ENCODE measurements at regions not wholly inside any gene's neighbourhood (a gene's known extent, or its start where the extent isn't known, plus 50 kb on each side); places are given as distances from the start of the nearest gene placed in this dataset.
"Not testable (repeated sequence)": the region's sequence is repeated elsewhere in the genome, so short reads cannot be mapped to it uniquely, and the experiment has no call there.

DNA sequence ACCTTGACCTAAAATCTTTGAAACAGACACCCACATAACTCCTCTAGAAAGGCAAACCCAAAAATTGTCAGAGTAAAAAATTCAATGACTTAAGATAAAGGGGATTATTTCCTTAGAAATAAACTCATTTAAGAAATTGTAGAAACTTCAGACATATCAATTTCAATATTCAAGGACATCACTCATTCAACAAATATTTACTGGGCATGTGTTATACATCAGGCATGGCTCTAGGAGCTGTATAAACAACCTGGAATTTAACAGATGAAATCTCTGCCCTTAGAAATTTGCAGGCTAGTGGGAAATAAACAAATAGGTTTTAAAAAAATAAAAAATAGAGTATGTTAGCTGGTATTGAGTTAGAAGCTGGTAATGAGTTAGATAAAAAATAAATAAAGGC, 84.0 kb upstream of the LSM14A start:
- TF ChIP-seq, protein P1, sequence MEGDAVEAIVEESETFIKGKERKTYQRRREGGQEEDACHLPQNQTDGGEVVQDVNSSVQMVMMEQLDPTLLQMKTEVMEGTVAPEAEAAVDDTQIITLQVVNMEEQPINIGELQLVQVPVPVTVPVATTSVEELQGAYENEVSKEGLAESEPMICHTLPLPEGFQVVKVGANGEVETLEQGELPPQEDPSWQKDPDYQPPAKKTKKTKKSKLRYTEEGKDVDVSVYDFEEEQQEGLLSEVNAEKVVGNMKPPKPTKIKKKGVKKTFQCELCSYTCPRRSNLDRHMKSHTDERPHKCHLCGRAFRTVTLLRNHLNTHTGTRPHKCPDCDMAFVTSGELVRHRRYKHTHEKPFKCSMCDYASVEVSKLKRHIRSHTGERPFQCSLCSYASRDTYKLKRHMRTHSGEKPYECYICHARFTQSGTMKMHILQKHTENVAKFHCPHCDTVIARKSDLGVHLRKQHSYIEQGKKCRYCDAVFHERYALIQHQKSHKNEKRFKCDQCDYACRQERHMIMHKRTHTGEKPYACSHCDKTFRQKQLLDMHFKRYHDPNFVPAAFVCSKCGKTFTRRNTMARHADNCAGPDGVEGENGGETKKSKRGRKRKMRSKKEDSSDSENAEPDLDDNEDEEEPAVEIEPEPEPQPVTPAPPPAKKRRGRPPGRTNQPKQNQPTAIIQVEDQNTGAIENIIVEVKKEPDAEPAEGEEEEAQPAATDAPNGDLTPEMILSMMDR (IDR thresholded peaks at IDR 0.05; ENCODE audit: low read depth, low read length) = no peak

GRCh38 chr19:34089566-34089965, 82.7 kb upstream of the LSM14A start:
- TF ChIP-seq, protein P1 (IDR thresholded peaks at IDR 0.05; ENCODE audit: low read depth, low read length) = no peak

More for the DNA sequence above, 84.0 kb upstream of the LSM14A start:
- DNase-seq (ENCODE audit: extremely low read depth, low read depth) = no peak

GRCh38 chr19:34094960-34095359, 77.3 kb upstream of the LSM14A start:
- TF ChIP-seq, protein P1 (IDR thresholded peaks at IDR 0.05; ENCODE audit: low read depth, low read length) = no peak
- no peak for DNase-seq (ENCODE audit: extremely low read depth, low read depth)

More at GRCh38 chr19:34089566-34089965, 82.7 kb upstream of the LSM14A start:
- DNase-seq (ENCODE audit: extremely low read depth, low read depth) = no peak

DNA sequence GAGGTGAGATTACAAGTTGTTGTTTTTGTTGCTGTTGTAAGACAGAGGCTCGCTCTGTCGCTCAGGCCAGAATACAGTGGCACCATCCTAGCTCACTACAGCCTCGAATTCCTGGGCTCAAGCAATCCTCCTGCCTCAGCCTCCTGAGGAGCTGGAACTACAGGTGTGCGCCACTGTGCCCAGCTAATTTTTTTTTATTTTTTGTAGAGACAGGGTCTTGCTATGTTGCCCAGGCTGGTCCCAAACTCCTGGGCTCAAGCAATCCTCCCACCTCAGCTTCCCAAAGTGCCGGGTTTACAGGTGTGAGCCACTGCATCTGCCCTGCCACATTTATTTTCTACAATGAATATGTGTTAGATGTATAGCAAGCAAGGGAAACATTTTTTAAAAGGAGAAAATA, 76.9 kb upstream of the LSM14A start:
- not testable (repeated sequence) for DNase-seq (ENCODE audit: extremely low read depth, low read depth)

- no peak for DNase-seq (ENCODE audit: extremely low read depth, low read depth)
- TF ChIP-seq, protein P1 (IDR thresholded peaks at IDR 0.05; ENCODE audit: low read depth, low read length) = peak; percentile 41
Observed at GRCh38 chr19:34096020-34096915, 76.0 kb upstream of the LSM14A start.

- TF ChIP-seq, protein P1 (IDR thresholded peaks at IDR 0.05; ENCODE audit: low read depth, low read length) = no peak
- no peak for DNase-seq (ENCODE audit: extremely low read depth, low read depth)
Observed at GRCh38 chr19:34104096-34104495, 68.2 kb upstream of the LSM14A start.

- TF ChIP-seq, protein P1 (IDR thresholded peaks at IDR 0.05; ENCODE audit: low read depth, low read length) = no peak
- DNase-seq (ENCODE audit: extremely low read depth, low read depth) = no peak
Observed at GRCh38 chr19:34104557-34104956, 67.7 kb upstream of the LSM14A start.

Data from AG09319 (cell line).